ENCODE measurements at regions not wholly inside any gene's neighbourhood (a gene's known extent, or its start where the extent isn't known, plus 50 kb on each side); places are given as distances from the start of the nearest gene placed in this dataset.

DNA sequence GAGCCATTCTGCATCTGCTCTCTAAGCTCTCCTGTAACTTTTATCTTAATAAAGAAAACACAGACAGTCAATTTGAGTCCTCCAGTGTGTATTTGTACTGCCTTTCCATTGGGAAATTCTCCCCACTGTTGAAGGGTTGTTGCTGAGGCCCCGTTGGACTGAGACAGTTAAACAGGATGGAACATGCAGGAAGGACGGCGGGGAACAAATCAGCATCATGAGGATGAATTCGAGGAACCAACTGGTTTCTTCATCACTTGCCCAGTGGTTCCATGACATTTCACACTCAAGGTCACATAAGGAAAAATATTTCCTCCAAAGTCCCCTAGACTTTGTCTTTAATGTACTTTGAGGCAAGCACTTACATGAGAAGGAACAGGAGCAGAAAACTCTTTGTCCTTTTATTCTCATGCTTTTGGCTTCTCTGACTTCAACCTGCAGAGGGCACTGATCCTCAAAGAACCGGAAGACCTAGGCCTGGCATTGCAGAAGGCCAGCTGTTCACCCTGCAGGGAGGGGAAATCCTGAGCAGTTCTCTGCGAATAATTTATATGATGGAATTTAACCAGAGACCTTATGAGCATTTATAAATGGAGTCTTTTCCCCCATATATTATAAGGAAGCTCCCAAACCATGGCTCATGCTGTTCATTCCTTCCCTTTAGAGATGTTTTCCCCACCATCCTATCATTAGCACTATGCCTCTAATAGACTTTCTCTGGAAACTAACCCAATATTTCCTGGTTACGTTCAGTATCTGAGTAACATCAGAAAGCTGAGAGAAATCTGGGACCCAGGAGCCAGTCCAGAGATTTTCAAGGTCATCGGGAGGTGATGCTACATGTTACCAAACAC, 55.2 kb upstream of the ADGRF1 start:
- H3K27ac ChIP-seq: no peak overlapping the region
- no peak for TF ChIP-seq CTCF (IDR thresholded peaks at IDR 0.05)
- ATAC-seq (ENCODE audit: insufficient number of reproducible peaks, low FRiP score, low read depth): no peak

GRCh38 chr6:47096211-47096895, 54.2 kb upstream of the ADGRF1 start:
- H3K9me3 ChIP-seq: no peaks in the 10 kb centered on the region
- no peak for TF ChIP-seq CTCF (IDR thresholded peaks at IDR 0.05)
- H3K27me3 ChIP-seq (replicated peaks; ENCODE audit: insufficient read depth): no peaks in the 10 kb centered on the region
- DNase-seq (ENCODE audit: low spot score) (no peak), ATAC-seq (ENCODE audit: insufficient number of reproducible peaks, low FRiP score, low read depth) (no peak)
- H3K36me3 ChIP-seq: no peaks in the 10 kb centered on the region
- H3K4me3 ChIP-seq: no peak overlapping the region
- H3K4me1 ChIP-seq (ENCODE audit: control insufficient read depth in 1 of 2, low read depth in 2 of 2): no peaks in the 10 kb centered on the region
- no peak overlapping the region for H3K27ac ChIP-seq

More for the DNA sequence above, 55.2 kb upstream of the ADGRF1 start:
- Histone ChIP-seq H3K9me3 (no peaks in the 10 kb centered on the region), H3K27me3 (replicated peaks; ENCODE audit: insufficient read depth) (no peaks in the 10 kb centered on the region), H3K4me1 (ENCODE audit: control insufficient read depth in 1 of 2, low read depth in 2 of 2) (no peaks in the 10 kb centered on the region), H3K36me3 (no peaks in the 10 kb centered on the region), H3K4me3 (no peak overlapping the region)
- DNase-seq (ENCODE audit: low spot score): no peak

- no peak overlapping the region for H3K4me3 ChIP-seq
- no peak for TF ChIP-seq CTCF (IDR thresholded peaks at IDR 0.05)
- H3K27ac ChIP-seq: no peak overlapping the region
- no peaks in the 10 kb centered on the region for H3K27me3 ChIP-seq (replicated peaks; ENCODE audit: insufficient read depth)
- H3K36me3 ChIP-seq: no peaks in the 10 kb centered on the region
- DNase-seq (ENCODE audit: low spot score) (no peak), ATAC-seq (ENCODE audit: insufficient number of reproducible peaks, low FRiP score, low read depth) (no peak)
- no peaks in the 10 kb centered on the region for H3K9me3 ChIP-seq
- no peaks in the 10 kb centered on the region for H3K4me1 ChIP-seq (ENCODE audit: control insufficient read depth in 1 of 2, low read depth in 2 of 2)
These were observed 52.3 kb upstream of the ADGRF1 start for GRCh38 chr6:47094241-47094925.

DNA sequence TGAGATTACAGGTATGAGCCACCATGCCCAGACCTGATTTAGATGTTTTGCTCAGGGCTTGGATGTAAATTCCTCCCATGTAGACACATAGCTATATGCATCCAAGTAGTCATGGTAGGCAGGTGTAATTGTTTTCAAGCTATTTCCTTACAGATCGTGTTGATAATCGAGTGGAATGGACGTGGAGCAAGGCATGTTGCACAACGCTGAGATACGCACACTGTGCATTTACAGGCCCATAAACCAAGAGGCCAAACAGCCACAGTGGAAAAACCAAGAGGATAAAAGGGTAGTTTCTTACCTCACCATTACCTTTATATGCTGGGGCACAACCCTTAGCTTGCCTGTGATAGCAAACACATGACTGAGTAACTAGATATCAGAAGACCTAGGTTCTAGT, 51.0 kb upstream of the ADGRF1 start:
- no peak for DNase-seq (ENCODE audit: low spot score)
- H3K27ac ChIP-seq: no peak overlapping the region
- H3K27me3 ChIP-seq (replicated peaks; ENCODE audit: insufficient read depth): no peaks in the 10 kb centered on the region
- H3K4me3 ChIP-seq: no peak overlapping the region
- no peaks in the 10 kb centered on the region for H3K4me1 ChIP-seq (ENCODE audit: control insufficient read depth in 1 of 2, low read depth in 2 of 2)
- no peak for TF ChIP-seq CTCF (IDR thresholded peaks at IDR 0.05)
- H3K9me3 ChIP-seq: no peaks in the 10 kb centered on the region
- no peak for ATAC-seq (ENCODE audit: insufficient number of reproducible peaks, low FRiP score, low read depth)
- H3K36me3 ChIP-seq: no peaks in the 10 kb centered on the region

Data from thoracic aorta (tissue), 2 donors.